Kidney (tissue), 13 donors: ENCODE measurements at regions not wholly inside any gene's neighbourhood (a gene's known extent, or its start where the extent isn't known, plus 50 kb on each side); places are given as distances from the start of the nearest gene placed in this dataset.

ENCODE experiments used
- DNase-seq, 5 donors: peaks; one replicate each; pipeline ENCODE4 v3.0.0-alpha.2; 2013 to 2020
- FAIRE-seq: peaks from 2 replicates; lab custom pipeline; 2012; peaks lifted over from hg19 to GRCh38; lab: Jason Lieb, UNC
- H3K27ac ChIP-seq, 2 donors: one replicate each; pipeline ENCODE4 v1.7.0; 2013; ENCODE audit warnings: low read depth in 2 of 2, low read length in 2 of 2, inconsistent platforms in 1 of 2
- H3K27me3 ChIP-seq: one replicate; pipeline ENCODE4 v1.7.1; 2013; ENCODE audit warnings: low read length, inconsistent platforms; ENCODE audit not compliant: control insufficient read depth, insufficient read depth
- H3K36me3 ChIP-seq, 3 donors: one replicate each; pipeline versions ENCODE4 v1.7.0 to v1.7.1; 2013; ENCODE audit warnings: low read length in 3 of 3, control low read depth in 1 of 3, inconsistent platforms in 1 of 3; ENCODE audit not compliant: insufficient read depth in 3 of 3, control insufficient read depth in 2 of 3
- H3K4me1 ChIP-seq, 3 donors: one replicate each; pipeline versions ENCODE4 v1.7.0 to v1.7.1; 2013; ENCODE audit warnings: low read length in 3 of 3, inconsistent platforms in 1 of 3, low read depth in 1 of 3; ENCODE audit not compliant: control insufficient read depth in 2 of 3, insufficient read depth in 2 of 3
- H3K4me3 ChIP-seq, 3 donors: one replicate each; pipeline versions ENCODE4 v1.7.0 to v1.8.1; 2013; ENCODE audit warnings: low read length in 3 of 3, control low read depth in 1 of 3, inconsistent platforms in 1 of 3
- H3K9ac ChIP-seq, 3 donors: one replicate each; pipeline versions ENCODE4 v1.7.0 to v1.7.1; 2013; ENCODE audit warnings: low read length in 3 of 3, control low read depth in 1 of 3, inconsistent platforms in 1 of 3
- H3K9me3 ChIP-seq, 3 donors: one replicate each; pipeline versions ENCODE4 v1.7.0 to v1.7.1; 2013; ENCODE audit warnings: low read length in 3 of 3, control low read depth in 1 of 3, inconsistent platforms in 1 of 3; ENCODE audit not compliant: control insufficient read depth in 2 of 3, insufficient read depth in 1 of 3
- CTCF ChIP-seq: IDR thresholded peaks from 3 replicates; pipeline ENCODE4 v1.5.1; 2012; ENCODE audit warnings: mild to moderate bottlenecking, moderate library complexity, borderline replicate concordance; ENCODE audit not compliant: insufficient read depth; ENCODE audit errors: extremely low read depth
- intact Hi-C: fragments of 100-400 bp; cut with DNase I; formaldehyde crosslinking; loops from one replicate; pipeline ENCODE4 v1.11.1; 2022
- donor health status: control.
- donor health status: control.
- donor health status: control.
- donor health status: control.
- donor health status: control.
- donor health status: DM: yes; HTN: yes; CAD: no.
- donor health status: Normal renal cell carcinoma (clear cell type).

- Histone ChIP-seq H3K9me3 (no peaks in the 10 kb centered on the region), H3K4me3 (no peak overlapping the region), H3K36me3 (no peaks in the 10 kb centered on the region), H3K27ac (no peak overlapping the region), H3K27me3 (no peaks in the 10 kb centered on the region), H3K9ac (no peak overlapping the region), H3K4me1 (peaks cover 0 to 4% (median 0%) of the 10 kb centered on the region in 3 donors)
- intact Hi-C loops: no loop called here
- no peak for FAIRE-seq
- TF ChIP-seq CTCF: no peak
- DNase-seq: no peak
Observed at GRCh38 chr2:150101947-150102346, 385.5 kb downstream of the RND3 start.

GRCh38 chr2:150100834-150101233, 386.6 kb downstream of the RND3 start:
- Histone ChIP-seq H3K27ac (no peak overlapping the region), H3K9me3 (no peaks in the 10 kb centered on the region), H3K4me3 (no peak overlapping the region), H3K9ac (no peak overlapping the region), H3K27me3 (no peaks in the 10 kb centered on the region), H3K36me3 (no peaks in the 10 kb centered on the region), H3K4me1 (peaks cover 0 to 4% (median 0%) of the 10 kb centered on the region in 3 donors)
- no peak for TF ChIP-seq CTCF
- intact Hi-C loops: no loop called here
- DNase-seq (no peak), FAIRE-seq (no peak)

- Histone ChIP-seq H3K27ac (no peak overlapping the region), H3K36me3 (no peaks in the 10 kb centered on the region), H3K9ac (no peak overlapping the region), H3K4me3 (no peak overlapping the region), H3K27me3 (no peaks in the 10 kb centered on the region), H3K9me3 (no peaks in the 10 kb centered on the region), H3K4me1 (peaks cover 0 to 4% (median 0%) of the 10 kb centered on the region in 3 donors)
- FAIRE-seq (no peak), DNase-seq (peak in 2 of 5 donors; percentile 12 to 32)
- intact Hi-C loops: no loop called here
- TF ChIP-seq CTCF: no peak
Observed at GRCh38 chr2:150100336-150100735, 387.1 kb downstream of the RND3 start.

GRCh38 chr2:150099805-150100204, 387.7 kb downstream of the RND3 start:
- no peak for TF ChIP-seq CTCF
- Histone ChIP-seq H3K4me1 (peaks cover 0 to 4% (median 0%) of the 10 kb centered on the region in 3 donors), H3K36me3 (no peaks in the 10 kb centered on the region), H3K4me3 (no peak overlapping the region), H3K9ac (no peak overlapping the region), H3K27ac (no peak overlapping the region), H3K27me3 (no peaks in the 10 kb centered on the region), H3K9me3 (no peaks in the 10 kb centered on the region)
- no peak for DNase-seq
- intact Hi-C loops: no loop called here
- FAIRE-seq: no peak
